GM12892 (cell line): ENCODE measurements at regions not wholly inside any gene's neighbourhood (a gene's known extent, or its start where the extent isn't known, plus 50 kb on each side); places are given as distances from the start of the nearest gene placed in this dataset.

Experiments used
- POLR2A ChIP-seq: IDR thresholded peaks from 2 replicates; pipeline ENCODE4 v1.6.1; 2011; ENCODE audit warnings: low read depth, low read length, control low read depth
- POLR2AphosphoS5 ChIP-seq: IDR thresholded peaks from 2 replicates; pipeline ENCODE4 v1.6.1; 2011; ENCODE audit warnings: low read depth, low read length, control low read depth

- TF ChIP-seq POLR2AphosphoS5 (no peak), POLR2A (no peak)
These were observed 524.2 kb downstream of the TRIB2 start for GRCh38 chr2:13240789-13241487.
